ENCODE measurements at regions not wholly inside any gene's neighbourhood (a gene's known extent, or its start where the extent isn't known, plus 50 kb on each side); places are given as distances from the start of the nearest gene placed in this dataset.

DNA sequence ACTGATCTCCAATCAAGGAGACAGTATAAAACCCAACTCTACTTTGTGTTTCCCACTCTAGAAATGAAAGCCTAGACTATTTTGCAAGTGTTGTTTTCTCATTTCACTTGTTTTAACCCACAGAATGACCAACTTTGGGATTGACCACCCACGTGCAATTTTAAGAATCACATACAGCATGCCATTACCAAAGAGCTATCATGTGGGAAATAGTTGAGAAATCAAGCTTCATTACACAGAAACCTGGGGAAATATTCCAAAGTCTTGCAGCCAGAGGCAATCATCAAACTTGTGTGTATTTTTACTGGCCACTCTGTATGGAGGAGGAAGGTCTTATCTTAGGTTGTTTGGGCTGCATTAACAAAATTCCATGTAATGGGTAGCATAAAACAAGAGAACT is 451.4 kb upstream of the DAB2 start:
- TF ChIP-seq EZH2phosphoT487 (IDR thresholded peaks at IDR 0.05; ENCODE audit: low read length) (no peak), EZH2 (optimal IDR thresholded peaks at IDR 0.05; ENCODE audit: low read depth, low read length) (no peak)
- TF ChIP-seq, protein P1, sequence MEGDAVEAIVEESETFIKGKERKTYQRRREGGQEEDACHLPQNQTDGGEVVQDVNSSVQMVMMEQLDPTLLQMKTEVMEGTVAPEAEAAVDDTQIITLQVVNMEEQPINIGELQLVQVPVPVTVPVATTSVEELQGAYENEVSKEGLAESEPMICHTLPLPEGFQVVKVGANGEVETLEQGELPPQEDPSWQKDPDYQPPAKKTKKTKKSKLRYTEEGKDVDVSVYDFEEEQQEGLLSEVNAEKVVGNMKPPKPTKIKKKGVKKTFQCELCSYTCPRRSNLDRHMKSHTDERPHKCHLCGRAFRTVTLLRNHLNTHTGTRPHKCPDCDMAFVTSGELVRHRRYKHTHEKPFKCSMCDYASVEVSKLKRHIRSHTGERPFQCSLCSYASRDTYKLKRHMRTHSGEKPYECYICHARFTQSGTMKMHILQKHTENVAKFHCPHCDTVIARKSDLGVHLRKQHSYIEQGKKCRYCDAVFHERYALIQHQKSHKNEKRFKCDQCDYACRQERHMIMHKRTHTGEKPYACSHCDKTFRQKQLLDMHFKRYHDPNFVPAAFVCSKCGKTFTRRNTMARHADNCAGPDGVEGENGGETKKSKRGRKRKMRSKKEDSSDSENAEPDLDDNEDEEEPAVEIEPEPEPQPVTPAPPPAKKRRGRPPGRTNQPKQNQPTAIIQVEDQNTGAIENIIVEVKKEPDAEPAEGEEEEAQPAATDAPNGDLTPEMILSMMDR (IDR thresholded peaks at IDR 0.05; ENCODE audit: low read length), result no peak
- H2AFZ ChIP-seq (ENCODE audit: low read length), result no peak overlapping the region
- H3K4me1 ChIP-seq (ENCODE audit: low read length), result no peaks in the 10 kb centered on the region
- no peak overlapping the region for H3K27ac ChIP-seq (ENCODE audit: low read length)
- no peaks in the 10 kb centered on the region for H3K36me3 ChIP-seq (replicated peaks; ENCODE audit: insufficient read depth, low read length)
- no peaks in the 10 kb centered on the region for H3K9me2 ChIP-seq (replicated peaks; ENCODE audit: insufficient read depth, low read length)
- H3K4me2 ChIP-seq (ENCODE audit: low read depth, low read length), result no peak overlapping the region
- H3K9ac ChIP-seq (ENCODE audit: low read length), result no peak overlapping the region
- no peaks in the 10 kb centered on the region for H3F3A ChIP-seq (ENCODE audit: insufficient read depth, low read length)
- H3K27me3 ChIP-seq (replicated peaks; ENCODE audit: insufficient read depth, low read length), result no peaks in the 10 kb centered on the region
- no peaks in the 10 kb centered on the region for H3K79me2 ChIP-seq (ENCODE audit: low read length)
- H3K9me3 ChIP-seq (replicated peaks; ENCODE audit: insufficient read depth, low read length), result no peaks in the 10 kb centered on the region
- DNase-seq, result no peak
- no peaks in the 10 kb centered on the region for H4K20me1 ChIP-seq (ENCODE audit: insufficient read depth, low read length)
- no peak overlapping the region for H3K4me3 ChIP-seq (ENCODE audit: low read length)

DNA sequence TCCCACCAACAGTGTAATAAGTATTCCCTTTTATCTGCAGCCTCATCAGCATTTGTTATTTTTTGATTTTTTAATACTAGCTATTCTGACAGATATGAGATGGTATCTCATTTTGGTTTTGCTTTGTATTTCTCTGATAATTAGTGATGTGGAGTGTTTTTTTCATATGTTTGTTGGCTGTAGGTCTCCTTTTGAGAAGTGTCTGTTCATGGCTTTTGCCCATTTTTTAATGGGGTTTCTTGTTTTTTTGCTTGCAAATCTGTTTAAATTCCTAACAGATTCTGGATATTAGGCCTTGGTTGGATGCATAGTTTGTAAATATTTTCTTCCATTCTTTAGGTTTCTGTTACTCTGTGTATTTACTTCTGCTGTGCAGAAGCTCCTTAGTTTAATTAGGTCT is 445.4 kb upstream of the DAB2 start:
- no peak overlapping the region for H3K27ac ChIP-seq (ENCODE audit: low read length)
- TF ChIP-seq EZH2phosphoT487 (IDR thresholded peaks at IDR 0.05; ENCODE audit: low read length), result no peak
- TF ChIP-seq EZH2 (optimal IDR thresholded peaks at IDR 0.05; ENCODE audit: low read depth, low read length), result no peak
- TF ChIP-seq, protein P1 (IDR thresholded peaks at IDR 0.05; ENCODE audit: low read length), result no peak
- no peak overlapping the region for H3K4me2 ChIP-seq (ENCODE audit: low read depth, low read length)
- H3K9me3 ChIP-seq (replicated peaks; ENCODE audit: insufficient read depth, low read length), result no peaks in the 10 kb centered on the region
- no peak for DNase-seq
- no peaks in the 10 kb centered on the region for H3K27me3 ChIP-seq (replicated peaks; ENCODE audit: insufficient read depth, low read length)
- H3K9ac ChIP-seq (ENCODE audit: low read length), result no peak overlapping the region
- no peaks in the 10 kb centered on the region for H3K9me2 ChIP-seq (replicated peaks; ENCODE audit: insufficient read depth, low read length)
- H3K79me2 ChIP-seq (ENCODE audit: low read length), result no peaks in the 10 kb centered on the region
- no peaks in the 10 kb centered on the region for H4K20me1 ChIP-seq (ENCODE audit: insufficient read depth, low read length)
- no peaks in the 10 kb centered on the region for H3F3A ChIP-seq (ENCODE audit: insufficient read depth, low read length)
- H3K4me3 ChIP-seq (ENCODE audit: low read length), result no peak overlapping the region
- no peaks in the 10 kb centered on the region for H3K4me1 ChIP-seq (ENCODE audit: low read length)
- no peaks in the 10 kb centered on the region for H3K36me3 ChIP-seq (replicated peaks; ENCODE audit: insufficient read depth, low read length)
- H2AFZ ChIP-seq (ENCODE audit: low read length), result no peak overlapping the region

DNA sequence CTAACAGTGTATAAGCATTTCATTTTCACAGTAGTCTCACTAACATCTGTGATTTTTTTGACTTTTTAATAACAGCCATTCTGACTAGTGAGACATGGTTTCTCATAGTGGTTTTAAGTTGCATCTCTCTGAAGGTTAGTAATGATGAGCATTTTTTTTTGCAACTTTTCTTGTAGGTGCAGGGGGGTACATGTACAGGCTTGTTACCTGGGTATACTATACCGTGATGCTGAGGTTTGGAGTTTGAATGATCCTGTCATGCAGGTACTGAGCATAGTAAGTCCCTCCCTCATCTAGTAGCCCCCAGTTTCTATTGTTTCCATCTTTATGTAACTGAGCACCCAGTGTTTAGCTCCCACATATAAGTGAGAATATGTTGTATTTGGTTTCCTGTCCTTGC is 444.6 kb upstream of the DAB2 start:
- Histone ChIP-seq H3K27me3 (replicated peaks; ENCODE audit: insufficient read depth, low read length) (no peaks in the 10 kb centered on the region), H3K4me1 (ENCODE audit: low read length) (no peaks in the 10 kb centered on the region), H3K9ac (ENCODE audit: low read length) (no peak overlapping the region), H3K9me2 (replicated peaks; ENCODE audit: insufficient read depth, low read length) (no peaks in the 10 kb centered on the region), H3K4me3 (ENCODE audit: low read length) (no peak overlapping the region), H3K79me2 (ENCODE audit: low read length) (no peaks in the 10 kb centered on the region), H3F3A (ENCODE audit: insufficient read depth, low read length) (no peaks in the 10 kb centered on the region), H3K36me3 (replicated peaks; ENCODE audit: insufficient read depth, low read length) (no peaks in the 10 kb centered on the region), H4K20me1 (ENCODE audit: insufficient read depth, low read length) (no peaks in the 10 kb centered on the region), H3K9me3 (replicated peaks; ENCODE audit: insufficient read depth, low read length) (no peaks in the 10 kb centered on the region), H3K4me2 (ENCODE audit: low read depth, low read length) (no peak overlapping the region), H3K27ac (ENCODE audit: low read length) (no peak overlapping the region), H2AFZ (ENCODE audit: low read length) (no peak overlapping the region)
- TF ChIP-seq, protein P1 (IDR thresholded peaks at IDR 0.05; ENCODE audit: low read length), result no peak
- TF ChIP-seq EZH2phosphoT487 (IDR thresholded peaks at IDR 0.05; ENCODE audit: low read length), result no peak
- no peak for TF ChIP-seq EZH2 (optimal IDR thresholded peaks at IDR 0.05; ENCODE audit: low read depth, low read length)
- no peak for DNase-seq

All from MM.1S (cell line).